ENCODE measurements at regions not wholly inside any gene's neighbourhood (a gene's known extent, or its start where the extent isn't known, plus 50 kb on each side); places are given as distances from the start of the nearest gene placed in this dataset.
"Not testable (repeated sequence)": the region's sequence is repeated elsewhere in the genome, so short reads cannot be mapped to it uniquely, and the experiment has no call there.

GRCh38 chr17:31622500-31622899 is 231.0 kb downstream of the RAB11FIP4 start:
- ChIA-PET CTCF (interaction anchor here (0.7 kb wide), 1 partner anchor 614 kb away, joined by 3 read pairs; no protein-coding TSS in a partner anchor), POLR2A (ENCODE audit: unreplicated experiment) (no interaction called here)
- TF ChIP-seq CTCF (conservative IDR thresholded peaks at IDR 0.05) (no peak), EZH2 (IDR thresholded peaks at IDR 0.05; ENCODE audit: low read depth) (no peak)
- no peaks in the 10 kb centered on the region for H3K27me3 ChIP-seq (ENCODE audit: insufficient read depth, low read depth)
- no peak overlapping the region for H3K27ac ChIP-seq
- no peaks in the 10 kb centered on the region for H3K36me3 ChIP-seq (ENCODE audit: low read depth)
- H3K9me3 ChIP-seq (ENCODE audit: insufficient read depth, low read depth), result peaks cover 28% of the 10 kb centered on the region
- H3F3A ChIP-seq (ENCODE audit: insufficient read depth, low read depth), result no peaks in the 10 kb centered on the region
- H3K4me3 ChIP-seq, result no peak overlapping the region
- no peak overlapping the region for H2AFZ ChIP-seq
- no peaks in the 10 kb centered on the region for H3K4me1 ChIP-seq (replicated peaks; ENCODE audit: insufficient read depth)
- no TSS peak for BruUV-seq (replicated peaks)
- no peak overlapping the region for H3K4me2 ChIP-seq
- intact Hi-C loops (cut with micrococcal nuclease; ENCODE audit: unreplicated experiment), result no loop called here
- no peaks in the 10 kb centered on the region for H3K79me2 ChIP-seq (ENCODE audit: low read depth)
- no peak for DNase-seq
- no peaks in the 10 kb centered on the region for H4K20me1 ChIP-seq (ENCODE audit: insufficient read depth)
- 0 out of 2 replicates have a peak, but pooled peaks cover 4% of the 10 kb centered on the region for H3K9me2 ChIP-seq (ENCODE audit: insufficient read depth)

- no peak for DNase-seq
- no peaks in the 10 kb centered on the region for H3K79me2 ChIP-seq (ENCODE audit: low read depth)
- no peak overlapping the region for H2AFZ ChIP-seq
- no peaks in the 10 kb centered on the region for H3F3A ChIP-seq (ENCODE audit: insufficient read depth, low read depth)
- H3K27me3 ChIP-seq (ENCODE audit: insufficient read depth, low read depth), result no peaks in the 10 kb centered on the region
- POLR2A ChIA-PET (ENCODE audit: unreplicated experiment), result no interaction called here
- H3K4me1 ChIP-seq (replicated peaks; ENCODE audit: insufficient read depth), result no peaks in the 10 kb centered on the region
- no peak overlapping the region for H3K4me3 ChIP-seq
- no peaks in the 10 kb centered on the region for H4K20me1 ChIP-seq (ENCODE audit: insufficient read depth)
- TF ChIP-seq CTCF (conservative IDR thresholded peaks at IDR 0.05), result no peak
- no peak for TF ChIP-seq EZH2 (IDR thresholded peaks at IDR 0.05; ENCODE audit: low read depth)
- CTCF ChIA-PET, result no interaction called here
- peaks cover 24% of the 10 kb centered on the region for H3K9me3 ChIP-seq (ENCODE audit: insufficient read depth, low read depth)
- H3K9me2 ChIP-seq (ENCODE audit: insufficient read depth), result 0 out of 2 replicates have a peak, but pooled peaks cover 4% of the 10 kb centered on the region
- intact Hi-C loops (cut with micrococcal nuclease; ENCODE audit: unreplicated experiment), result no loop called here
- no peak overlapping the region for H3K27ac ChIP-seq
- no peaks in the 10 kb centered on the region for H3K36me3 ChIP-seq (ENCODE audit: low read depth)
- H3K4me2 ChIP-seq, result no peak overlapping the region
- BruUV-seq (replicated peaks), result no TSS peak
Measured at GRCh38 chr17:31621566-31621965, 230.1 kb downstream of the RAB11FIP4 start.

- DNase-seq; H3K9me3 ChIP-seq (ENCODE audit: insufficient read depth, low read depth); H3K4me1 ChIP-seq (replicated peaks; ENCODE audit: insufficient read depth); H3K9me2 ChIP-seq (ENCODE audit: insufficient read depth); H3K27ac ChIP-seq; intact Hi-C loops (cut with micrococcal nuclease; ENCODE audit: unreplicated experiment); H3K4me3 ChIP-seq; POLR2A ChIA-PET (ENCODE audit: unreplicated experiment); H3F3A ChIP-seq (ENCODE audit: insufficient read depth, low read depth); H4K20me1 ChIP-seq (ENCODE audit: insufficient read depth); H3K4me2 ChIP-seq; CTCF ChIA-PET; H2AFZ ChIP-seq; H3K79me2 ChIP-seq (ENCODE audit: low read depth); BruUV-seq (replicated peaks); H3K27me3 ChIP-seq (ENCODE audit: insufficient read depth, low read depth); H3K36me3 ChIP-seq (ENCODE audit: low read depth): not testable (repeated sequence)
Measured at GRCh38 chr17:31611053-31611452, 219.6 kb downstream of the RAB11FIP4 start.
